GM23248 (cell line): ENCODE measurements at regions not wholly inside any gene's neighbourhood (a gene's known extent, or its start where the extent isn't known, plus 50 kb on each side); places are given as distances from the start of the nearest gene placed in this dataset.

ENCODE experiments used
- DNase-seq: peaks from one replicate; pipeline ENCODE4 v3.0.0-alpha.2; 2015
- H2AFZ ChIP-seq: fragments of 200-600 bp; sonication (generic); 2 replicates; pipeline ENCODE4 v1.6.1; 2016; ENCODE audit warnings: antibody characterized with exemption
- H3F3A ChIP-seq: fragments of 200-600 bp; sonication (generic); 2 replicates; pipeline ENCODE4 v1.6.1; 2016; ENCODE audit warnings: mild to moderate bottlenecking, antibody characterized with exemption, mixed run types; ENCODE audit not compliant: insufficient read depth
- H3K27ac ChIP-seq: fragments of 200-600 bp; sonication (generic); 2 replicates; pipeline ENCODE4 v1.5.1; 2016; ENCODE audit warnings: mild to moderate bottlenecking
- H3K27me3 ChIP-seq: fragments of 200-600 bp; sonication (generic); replicated peaks from 2 replicates; pipeline ENCODE4 v1.6.1; 2016; ENCODE audit warnings: mild to moderate bottlenecking; ENCODE audit not compliant: insufficient read depth
- H3K36me3 ChIP-seq: fragments of 200-600 bp; sonication (generic); 2 replicates; pipeline ENCODE4 v1.6.1; 2016; ENCODE audit warnings: low read depth, mild to moderate bottlenecking
- H3K4me1 ChIP-seq: fragments of 200-600 bp; sonication (generic); 2 replicates; pipeline ENCODE4 v1.6.1; 2016; ENCODE audit warnings: mild to moderate bottlenecking; ENCODE audit not compliant: insufficient read depth
- H3K4me2 ChIP-seq: fragments of 200-600 bp; sonication (generic); one replicate; pipeline ENCODE4 v1.6.1; 2016; ENCODE audit warnings: mild to moderate bottlenecking; ENCODE audit not compliant: unreplicated experiment
- H3K4me3 ChIP-seq: fragments of 200-600 bp; sonication (generic); 2 replicates; pipeline ENCODE4 v1.5.1; 2016; ENCODE audit warnings: mild to moderate bottlenecking
- H3K79me2 ChIP-seq: fragments of 200-600 bp; sonication (generic); 2 replicates; pipeline ENCODE4 v1.6.1; 2016; ENCODE audit warnings: mild to moderate bottlenecking; ENCODE audit not compliant: insufficient read depth
- H3K9ac ChIP-seq: fragments of 200-600 bp; sonication (generic); 2 replicates; pipeline ENCODE4 v1.6.1; 2016; ENCODE audit warnings: mild to moderate bottlenecking
- H3K9me2 ChIP-seq: fragments of 200-600 bp; sonication (generic); 2 replicates; pipeline ENCODE4 v1.6.1; 2016; ENCODE audit warnings: mixed run types, mild to moderate bottlenecking, moderate library complexity; ENCODE audit not compliant: insufficient read depth
- H3K9me3 ChIP-seq: fragments of 200-600 bp; sonication (generic); one replicate; pipeline ENCODE4 v1.6.1; 2017; ENCODE audit warnings: low read depth
- H4K20me1 ChIP-seq: fragments of 200-600 bp; sonication (generic); 2 replicates; pipeline ENCODE4 v1.6.0; 2016; ENCODE audit not compliant: insufficient read depth
- EZH2 ChIP-seq: fragments of 200-600 bp; sonication (generic); IDR thresholded peaks from 2 replicates; pipeline ENCODE4 v1.6.1; 2018; ENCODE audit warnings: antibody characterized with exemption, mild to moderate bottlenecking; ENCODE audit not compliant: insufficient read depth, poor library complexity, severe bottlenecking
- EZH2phosphoT487 ChIP-seq: fragments of 200-600 bp; sonication (generic); IDR thresholded peaks from 2 replicates; pipeline ENCODE4 v1.6.1; 2018; ENCODE audit warnings: antibody characterized with exemption, moderate library complexity, mild to moderate bottlenecking, low read depth; ENCODE audit not compliant: insufficient read depth
- WGBS, 2 experiments: methylation state at CpG; one replicate each; pipeline ENCODE4 v1.1.6; 2015 to 2017; ENCODE audit warnings: low lambda C conversion rate in 2 of 2, low coverage in 1 of 2; ENCODE audit errors: missing lambda C conversion rate in 2 of 2; 5-methylcytosine and 5-hydroxymethylcytosine counted together
- in situ Hi-C: fragments of 300-500 bp; cut with MboI; formaldehyde crosslinking; loops from 2 replicates; pipeline ENCODE4 v1.15.0; 2020

DNA sequence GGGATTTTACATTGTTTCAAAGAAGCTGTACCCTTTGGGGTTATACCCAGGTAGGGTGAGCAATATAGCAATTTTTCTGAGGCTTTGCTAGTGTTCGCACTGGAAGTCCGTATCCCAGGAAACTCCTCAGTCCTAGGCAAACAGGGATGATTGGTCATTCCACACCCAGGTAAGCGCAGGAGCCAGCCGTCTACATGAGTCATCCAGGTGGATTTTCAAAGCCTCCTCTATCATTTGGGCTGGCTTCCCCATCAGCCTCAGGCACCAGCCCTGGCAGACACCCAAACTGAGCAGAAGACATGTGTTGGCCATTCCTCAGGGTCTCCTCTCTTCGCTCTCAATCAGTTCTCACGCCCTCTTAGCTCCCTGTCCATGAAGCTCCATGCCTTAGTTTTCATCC is 135.6 kb downstream of the AIPL1 start:
- Histone ChIP-seq H3K9me2 (no peaks in the 10 kb centered on the region), H3F3A (no peaks in the 10 kb centered on the region), H2AFZ (no peak overlapping the region), H3K36me3 (no peaks in the 10 kb centered on the region), H4K20me1 (no peaks in the 10 kb centered on the region), H3K4me2 (no peak overlapping the region), H3K4me1 (no peaks in the 10 kb centered on the region), H3K9ac (no peak overlapping the region), H3K27me3 (no peaks in the 10 kb centered on the region), H3K27ac (no peak overlapping the region), H3K4me3 (no peak overlapping the region), H3K9me3 (no peaks in the 10 kb centered on the region), H3K79me2 (no peaks in the 10 kb centered on the region)
- no peak for DNase-seq
- in situ Hi-C loops = no loop called here
- WGBS, 2 experiments = 35 to 43% methylated on average over 6 of the region's 6 CpGs
- TF ChIP-seq EZH2 (no peak), EZH2phosphoT487 (no peak)

DNA sequence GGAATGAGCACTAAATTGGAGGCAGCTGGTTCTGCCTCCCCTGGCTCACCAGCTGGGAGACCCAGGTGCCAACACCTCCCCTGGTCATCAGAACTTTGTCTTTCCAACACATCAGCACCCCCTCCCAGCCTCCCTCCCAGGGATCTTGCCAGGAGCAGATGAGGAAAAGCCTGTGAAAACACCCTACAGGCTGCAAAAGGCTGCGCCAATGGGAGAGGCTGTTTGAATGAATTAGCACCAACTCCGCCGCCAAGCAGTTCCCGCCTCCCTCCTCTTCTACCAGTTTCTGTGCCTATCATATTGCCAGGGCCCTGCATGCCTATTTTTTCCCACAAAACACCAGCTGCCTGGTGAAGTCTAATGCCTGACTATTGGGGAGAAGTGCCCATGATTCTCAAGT is 137.0 kb downstream of the AIPL1 start:
- Histone ChIP-seq H3K27me3 (no peaks in the 10 kb centered on the region), H3K36me3 (no peaks in the 10 kb centered on the region), H3F3A (no peaks in the 10 kb centered on the region), H3K4me3 (no peak overlapping the region), H2AFZ (no peak overlapping the region), H3K4me2 (no peak overlapping the region), H3K9me2 (no peaks in the 10 kb centered on the region), H4K20me1 (no peaks in the 10 kb centered on the region), H3K79me2 (no peaks in the 10 kb centered on the region), H3K27ac (no peak overlapping the region), H3K9ac (no peak overlapping the region), H3K9me3 (no peaks in the 10 kb centered on the region), H3K4me1 (no peaks in the 10 kb centered on the region)
- in situ Hi-C loops = no loop called here
- WGBS, 2 experiments = 37 to 45% methylated on average over 4 of the region's 4 CpGs
- DNase-seq = no peak
- TF ChIP-seq EZH2phosphoT487 = no peak
- TF ChIP-seq EZH2 = no peak

DNA sequence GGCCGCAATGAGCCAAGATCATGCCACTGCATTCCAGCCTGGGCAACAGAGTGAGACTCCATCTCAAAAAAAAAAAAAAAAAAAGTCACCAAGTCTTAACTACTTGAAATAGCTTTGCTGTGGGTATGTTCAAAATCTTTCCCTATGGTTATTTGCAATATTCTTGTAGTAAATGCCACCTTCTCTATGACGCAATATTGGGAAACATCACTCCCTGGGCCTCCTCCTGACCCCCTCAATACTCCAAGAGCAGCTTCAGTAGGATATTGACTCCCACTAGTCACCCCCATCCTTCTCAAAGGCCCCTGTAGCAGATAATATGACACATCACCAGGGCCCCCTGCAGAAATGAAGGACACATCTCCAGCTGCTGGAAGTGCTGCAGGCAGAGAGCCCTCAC is 137.8 kb downstream of the AIPL1 start:
- Histone ChIP-seq H2AFZ (no peak overlapping the region), H3F3A (no peaks in the 10 kb centered on the region), H3K27me3 (no peaks in the 10 kb centered on the region), H3K9ac (no peak overlapping the region), H3K4me1 (no peaks in the 10 kb centered on the region), H3K9me3 (no peaks in the 10 kb centered on the region), H3K4me3 (no peak overlapping the region), H3K27ac (no peak overlapping the region), H3K36me3 (no peaks in the 10 kb centered on the region), H3K79me2 (no peaks in the 10 kb centered on the region), H3K9me2 (no peaks in the 10 kb centered on the region), H4K20me1 (no peaks in the 10 kb centered on the region), H3K4me2 (no peak overlapping the region)
- in situ Hi-C loops = no loop called here
- DNase-seq = no peak
- 41 to 47% methylated on average over 2 of the region's 2 CpGs for WGBS, 2 experiments
- no peak for TF ChIP-seq EZH2

DNA sequence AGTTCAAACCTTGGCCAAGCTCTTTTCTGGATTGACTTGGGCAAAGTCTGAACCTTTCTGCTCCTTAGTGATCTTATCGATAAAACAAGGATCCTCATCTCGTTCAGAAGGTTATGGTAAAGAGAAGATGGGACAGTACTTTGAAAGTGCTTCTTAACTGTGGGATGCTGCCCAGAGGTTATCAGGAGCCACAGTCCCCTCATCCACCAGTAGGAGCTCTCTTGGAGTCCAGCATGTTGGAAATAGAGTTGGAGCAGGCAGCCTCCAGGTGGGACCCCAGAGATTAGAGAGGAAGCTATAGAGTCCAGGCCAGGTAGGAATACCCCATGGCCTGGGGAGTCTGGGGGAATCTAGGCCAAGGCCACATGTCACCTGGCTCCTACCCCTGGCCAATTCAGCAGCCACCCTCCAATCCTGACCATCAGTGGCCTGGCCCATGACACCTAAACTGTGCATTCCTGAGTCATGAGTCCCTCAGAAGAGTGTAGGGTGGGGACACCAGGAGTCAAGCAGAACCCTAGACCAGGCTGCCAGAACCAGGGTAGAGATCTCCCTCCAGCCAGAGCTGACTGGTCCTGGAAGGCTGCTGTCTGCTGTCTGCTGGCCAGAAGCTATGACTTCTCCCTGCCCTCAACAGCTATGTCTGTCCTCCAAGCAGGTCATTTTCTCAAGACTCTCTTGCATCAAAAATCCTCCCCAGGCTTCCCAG is 144.3 kb downstream of the AIPL1 start:
- H3K4me3 ChIP-seq = no peak overlapping the region
- no peaks in the 10 kb centered on the region for H4K20me1 ChIP-seq
- in situ Hi-C loops = no loop called here
- no peaks in the 10 kb centered on the region for H3K9me3 ChIP-seq
- no peak overlapping the region for H3K9ac ChIP-seq
- H3K79me2 ChIP-seq = no peaks in the 10 kb centered on the region
- no peaks in the 10 kb centered on the region for H3K4me1 ChIP-seq
- H3K9me2 ChIP-seq = no peaks in the 10 kb centered on the region
- H3K4me2 ChIP-seq = no peak overlapping the region
- 38 to 41% methylated on average over 2 of the region's 2 CpGs for WGBS, 2 experiments
- TF ChIP-seq EZH2 = no peak
- no peak for TF ChIP-seq EZH2phosphoT487
- no peak for DNase-seq
- H3K36me3 ChIP-seq = no peaks in the 10 kb centered on the region
- H2AFZ ChIP-seq = no peak overlapping the region
- no peaks in the 10 kb centered on the region for H3K27me3 ChIP-seq
- no peak overlapping the region for H3K27ac ChIP-seq
- no peaks in the 10 kb centered on the region for H3F3A ChIP-seq

DNA sequence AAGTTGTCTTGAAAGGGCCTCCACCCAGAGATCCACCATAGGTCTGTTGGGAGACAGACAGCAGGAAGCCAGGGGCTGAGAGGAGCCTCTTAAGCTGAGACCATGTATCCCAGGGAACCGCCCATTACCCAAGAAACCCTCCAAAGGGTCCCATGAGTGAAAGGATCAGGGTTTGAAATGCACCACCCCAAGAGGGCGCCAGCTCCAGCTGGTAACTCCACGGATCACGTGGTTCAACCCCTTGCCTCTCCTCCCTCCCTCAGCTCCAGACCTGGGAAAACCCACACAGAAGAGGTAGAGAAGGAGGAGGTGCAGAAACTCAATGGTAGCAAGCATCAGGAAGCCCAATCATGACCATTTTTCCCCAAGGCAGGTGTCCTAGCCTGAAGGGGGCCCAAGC is 148.7 kb downstream of the AIPL1 start:
- no peaks in the 10 kb centered on the region for H3K36me3 ChIP-seq
- no peaks in the 10 kb centered on the region for H3K4me1 ChIP-seq
- DNase-seq = no peak
- H3K9me3 ChIP-seq = no peaks in the 10 kb centered on the region
- no peaks in the 10 kb centered on the region for H3K9me2 ChIP-seq
- H3K4me3 ChIP-seq = no peak overlapping the region
- H3F3A ChIP-seq = no peaks in the 10 kb centered on the region
- H2AFZ ChIP-seq = no peak overlapping the region
- WGBS, 2 experiments = 3 to 7% methylated on average over 4 of the region's 4 CpGs
- TF ChIP-seq EZH2phosphoT487 (no peak), EZH2 (no peak)
- no peaks in the 10 kb centered on the region for H4K20me1 ChIP-seq
- H3K27me3 ChIP-seq = no peaks in the 10 kb centered on the region
- no peak overlapping the region for H3K9ac ChIP-seq
- H3K27ac ChIP-seq = no peak overlapping the region
- H3K4me2 ChIP-seq = no peak overlapping the region
- H3K79me2 ChIP-seq = no peaks in the 10 kb centered on the region
- in situ Hi-C loops = no loop called here
